ENCODE measurements at regions not wholly inside any gene's neighbourhood (a gene's known extent, or its start where the extent isn't known, plus 50 kb on each side); places are given as distances from the start of the nearest gene placed in this dataset.

GRCh38 chr12:68429696-68430095, 97.5 kb upstream of the MDM1 start:
- intact Hi-C loops (cut with DNase I), result no loop called here
- Histone ChIP-seq H3K4me1 (no peaks in the 10 kb centered on the region), H3K4me3 (no peak overlapping the region), H3K36me3 (no peaks in the 10 kb centered on the region), H3K27ac (no peak overlapping the region), H3K27me3 (no peaks in the 10 kb centered on the region), H3K9me3 (no peaks in the 10 kb centered on the region)
- TF ChIP-seq POLR2A (IDR thresholded peaks at IDR 0.05) (no peak), CTCF (IDR thresholded peaks at IDR 0.05) (no peak)
- 71 to 76% methylated on average over 4 of the region's 4 CpGs for WGBS, 2 donors
- no peak for DNase-seq

GRCh38 chr12:68431786-68432185, 99.6 kb upstream of the MDM1 start:
- WGBS, 2 donors, result 83 to 89% methylated on average over 6 of the region's 6 CpGs
- DNase-seq, result no peak
- intact Hi-C loops (cut with DNase I), result no loop called here
- H3K4me3 ChIP-seq, result no peak overlapping the region
- no peaks in the 10 kb centered on the region for H3K4me1 ChIP-seq
- no peak for TF ChIP-seq CTCF (IDR thresholded peaks at IDR 0.05)
- TF ChIP-seq POLR2A (IDR thresholded peaks at IDR 0.05), result no peak
- no peaks in the 10 kb centered on the region for H3K27me3 ChIP-seq
- H3K36me3 ChIP-seq, result no peaks in the 10 kb centered on the region
- no peak overlapping the region for H3K27ac ChIP-seq
- peaks cover 0 to 3% (median 0%) of the 10 kb centered on the region in 3 donors for H3K9me3 ChIP-seq

- TF ChIP-seq CTCF (IDR thresholded peaks at IDR 0.05) (no peak), POLR2A (IDR thresholded peaks at IDR 0.05) (no peak)
- H3K27ac ChIP-seq, result no peak overlapping the region
- no peaks in the 10 kb centered on the region for H3K27me3 ChIP-seq
- H3K4me1 ChIP-seq, result no peaks in the 10 kb centered on the region
- no peaks in the 10 kb centered on the region for H3K36me3 ChIP-seq
- peaks cover 0 to 3% (median 0%) of the 10 kb centered on the region in 3 donors for H3K9me3 ChIP-seq
- intact Hi-C loops (cut with DNase I), result no loop called here
- no peak for DNase-seq
- no peak overlapping the region for H3K4me3 ChIP-seq
Observed at GRCh38 chr12:68432622-68433021, 100.5 kb upstream of the MDM1 start.

GRCh38 chr12:68434391-68435298, 102.5 kb upstream of the MDM1 start:
- intact Hi-C loops (cut with DNase I), result no loop called here
- WGBS, 2 donors, result 72 to 94% methylated on average over 2 of the region's 2 CpGs

More at GRCh38 chr12:68434391-68435298, 102.5 kb upstream of the MDM1 start:
- no peak for DNase-seq
- TF ChIP-seq CTCF (IDR thresholded peaks at IDR 0.05), result no peak
- TF ChIP-seq POLR2A (IDR thresholded peaks at IDR 0.05), result no peak
- Histone ChIP-seq H3K36me3 (no peaks in the 10 kb centered on the region), H3K9me3 (peaks cover 0 to 3% (median 0%) of the 10 kb centered on the region in 3 donors), H3K27ac (no peak overlapping the region), H3K4me1 (no peaks in the 10 kb centered on the region), H3K4me3 (no peak overlapping the region), H3K27me3 (no peaks in the 10 kb centered on the region)
